ENCODE measurements at regions not wholly inside any gene's neighbourhood (a gene's known extent, or its start where the extent isn't known, plus 50 kb on each side); places are given as distances from the start of the nearest gene placed in this dataset.

DNA sequence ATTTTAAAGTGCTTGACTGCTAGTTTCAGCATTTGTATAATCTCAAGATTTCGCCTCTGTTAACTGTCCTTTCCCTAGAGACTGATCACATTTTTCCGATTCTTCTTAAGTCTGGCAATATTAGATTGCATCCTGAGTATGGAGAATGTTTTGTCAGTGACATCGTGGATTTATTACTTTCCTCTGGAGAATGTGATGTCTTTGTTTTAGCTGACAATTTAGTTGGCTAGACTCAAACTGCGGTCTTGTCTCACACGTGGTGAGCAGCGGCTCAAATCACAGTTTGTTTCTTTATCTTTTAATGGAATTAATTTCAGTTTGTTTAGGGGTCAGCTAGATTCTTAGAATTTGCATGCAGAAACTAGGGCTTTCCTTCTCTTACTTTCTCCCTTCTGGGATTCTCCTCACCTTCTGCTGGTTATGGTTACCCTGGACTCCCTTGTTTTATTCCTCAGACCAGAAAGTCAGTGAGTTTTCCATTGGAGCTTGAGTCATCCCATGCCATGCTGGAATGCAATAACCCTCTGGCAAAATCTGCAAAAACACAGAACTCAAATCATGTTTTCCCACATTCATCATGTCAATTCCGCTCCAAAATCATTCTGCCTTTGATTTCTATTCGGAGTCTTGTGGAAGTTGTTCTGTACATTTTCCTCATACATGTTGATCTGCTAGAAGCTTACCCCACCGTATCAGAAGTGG, 327.2 kb upstream of the TRIB2 start:
- TF ChIP-seq, protein P1, sequence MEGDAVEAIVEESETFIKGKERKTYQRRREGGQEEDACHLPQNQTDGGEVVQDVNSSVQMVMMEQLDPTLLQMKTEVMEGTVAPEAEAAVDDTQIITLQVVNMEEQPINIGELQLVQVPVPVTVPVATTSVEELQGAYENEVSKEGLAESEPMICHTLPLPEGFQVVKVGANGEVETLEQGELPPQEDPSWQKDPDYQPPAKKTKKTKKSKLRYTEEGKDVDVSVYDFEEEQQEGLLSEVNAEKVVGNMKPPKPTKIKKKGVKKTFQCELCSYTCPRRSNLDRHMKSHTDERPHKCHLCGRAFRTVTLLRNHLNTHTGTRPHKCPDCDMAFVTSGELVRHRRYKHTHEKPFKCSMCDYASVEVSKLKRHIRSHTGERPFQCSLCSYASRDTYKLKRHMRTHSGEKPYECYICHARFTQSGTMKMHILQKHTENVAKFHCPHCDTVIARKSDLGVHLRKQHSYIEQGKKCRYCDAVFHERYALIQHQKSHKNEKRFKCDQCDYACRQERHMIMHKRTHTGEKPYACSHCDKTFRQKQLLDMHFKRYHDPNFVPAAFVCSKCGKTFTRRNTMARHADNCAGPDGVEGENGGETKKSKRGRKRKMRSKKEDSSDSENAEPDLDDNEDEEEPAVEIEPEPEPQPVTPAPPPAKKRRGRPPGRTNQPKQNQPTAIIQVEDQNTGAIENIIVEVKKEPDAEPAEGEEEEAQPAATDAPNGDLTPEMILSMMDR (IDR thresholded peaks at IDR 0.05; ENCODE audit: extremely low read depth in 1 of 2, insufficient read depth in 1 of 2, low read depth in 1 of 2, low read length in 2 of 2), result no peak
- TF ChIP-seq FOS (IDR thresholded peaks at IDR 0.05; ENCODE audit: borderline replicate concordance, insufficient read depth, low read length), result no peak
- TF ChIP-seq POLR2AphosphoS5 (IDR thresholded peaks at IDR 0.05; ENCODE audit: insufficient read depth, low read depth, low read length), result no peak
- TF ChIP-seq POLR2A (IDR thresholded peaks at IDR 0.05; ENCODE audit: low read depth, low read length), result no peak
- TF ChIP-seq EZH2 (IDR thresholded peaks at IDR 0.05; ENCODE audit: borderline replicate concordance, low read depth, low read length, severe bottlenecking), result no peak
- TF ChIP-seq, protein P2, sequence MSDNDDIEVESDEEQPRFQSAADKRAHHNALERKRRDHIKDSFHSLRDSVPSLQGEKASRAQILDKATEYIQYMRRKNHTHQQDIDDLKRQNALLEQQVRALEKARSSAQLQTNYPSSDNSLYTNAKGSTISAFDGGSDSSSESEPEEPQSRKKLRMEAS (IDR thresholded peaks at IDR 0.05; ENCODE audit: insufficient read depth, insufficient read length), result no peak
- no peak for TF ChIP-seq JUN (IDR thresholded peaks at IDR 0.05; ENCODE audit: borderline replicate concordance, insufficient read depth, insufficient read length, low read depth)
- TF ChIP-seq GATA2 (IDR thresholded peaks at IDR 0.05; ENCODE audit: insufficient read depth, insufficient read length, low read depth, low read length), result no peak
- TF ChIP-seq MYC (IDR thresholded peaks at IDR 0.05; ENCODE audit: low read depth, low read length), result no peak

Measured in endothelial cell of umbilical vein (primary cell).